ENCODE measurements at regions not wholly inside any gene's neighbourhood (a gene's known extent, or its start where the extent isn't known, plus 50 kb on each side); places are given as distances from the start of the nearest gene placed in this dataset.

DNA sequence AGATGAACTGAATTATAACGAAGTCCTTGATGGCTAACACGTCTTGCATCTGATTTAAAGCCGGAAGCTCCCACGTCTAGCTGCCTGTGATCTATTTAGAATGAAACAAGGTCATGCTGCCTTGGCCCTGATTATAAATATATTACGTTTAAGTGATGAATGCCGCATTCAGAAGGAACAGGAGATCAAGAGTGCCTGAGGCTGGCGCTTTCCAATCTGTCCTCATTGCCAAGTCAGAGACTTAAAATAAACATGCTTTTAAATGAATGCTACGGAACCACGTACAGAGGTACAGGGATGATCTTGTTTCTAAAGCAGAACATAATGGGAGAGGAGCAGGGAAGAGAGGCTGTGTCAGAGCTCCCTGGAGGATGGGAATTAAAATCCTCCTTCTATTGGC, 292.8 kb downstream of the TLE1 start:
- TF ChIP-seq, protein P1, sequence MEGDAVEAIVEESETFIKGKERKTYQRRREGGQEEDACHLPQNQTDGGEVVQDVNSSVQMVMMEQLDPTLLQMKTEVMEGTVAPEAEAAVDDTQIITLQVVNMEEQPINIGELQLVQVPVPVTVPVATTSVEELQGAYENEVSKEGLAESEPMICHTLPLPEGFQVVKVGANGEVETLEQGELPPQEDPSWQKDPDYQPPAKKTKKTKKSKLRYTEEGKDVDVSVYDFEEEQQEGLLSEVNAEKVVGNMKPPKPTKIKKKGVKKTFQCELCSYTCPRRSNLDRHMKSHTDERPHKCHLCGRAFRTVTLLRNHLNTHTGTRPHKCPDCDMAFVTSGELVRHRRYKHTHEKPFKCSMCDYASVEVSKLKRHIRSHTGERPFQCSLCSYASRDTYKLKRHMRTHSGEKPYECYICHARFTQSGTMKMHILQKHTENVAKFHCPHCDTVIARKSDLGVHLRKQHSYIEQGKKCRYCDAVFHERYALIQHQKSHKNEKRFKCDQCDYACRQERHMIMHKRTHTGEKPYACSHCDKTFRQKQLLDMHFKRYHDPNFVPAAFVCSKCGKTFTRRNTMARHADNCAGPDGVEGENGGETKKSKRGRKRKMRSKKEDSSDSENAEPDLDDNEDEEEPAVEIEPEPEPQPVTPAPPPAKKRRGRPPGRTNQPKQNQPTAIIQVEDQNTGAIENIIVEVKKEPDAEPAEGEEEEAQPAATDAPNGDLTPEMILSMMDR (IDR thresholded peaks at IDR 0.05): no peak
- TF ChIP-seq POLR2A (IDR thresholded peaks at IDR 0.05) (no peak), EP300 (IDR thresholded peaks at IDR 0.05) (no peak)
